Stimulated activated CD4-positive, alpha-beta T cell treated with anti-CD3 and anti-CD28 coated beads, Interleukin-1b, Interleukin-23, amount 100 ng/mL, for 24 hours (primary cell): ENCODE measurements at regions not wholly inside any gene's neighbourhood (a gene's known extent, or its start where the extent isn't known, plus 50 kb on each side); places are given as distances from the start of the nearest gene placed in this dataset.

Source experiments
- DNase-seq, 4 experiments: peaks; one replicate each; pipeline ENCODE4 v3.0.0-alpha.2; 2020; ENCODE audit warnings: low read depth in 4 of 4, low spot score in 1 of 4

DNA sequence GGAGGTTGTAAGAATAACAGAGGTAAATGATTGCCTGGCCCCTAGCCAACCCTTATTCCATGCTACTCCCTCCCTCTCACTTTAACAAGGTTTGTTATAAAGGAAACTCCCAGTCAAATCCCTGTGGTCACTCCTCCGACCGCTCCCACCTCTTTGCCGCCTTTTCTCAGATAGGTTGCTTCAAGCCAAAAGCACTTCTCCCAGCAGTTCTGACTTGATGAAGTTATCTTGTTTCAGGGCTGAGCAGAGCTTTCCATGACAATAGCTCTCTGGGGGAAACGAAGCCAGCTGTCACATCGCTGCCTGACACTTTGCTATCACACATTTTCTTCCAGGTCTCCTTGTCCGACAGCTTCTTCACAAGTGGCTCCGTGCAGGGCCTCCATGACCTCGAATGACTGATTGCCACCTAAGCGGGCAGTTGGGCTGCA lies 278.6 kb downstream of the HAPSTR1 start:
- DNase-seq, result no peak

DNA sequence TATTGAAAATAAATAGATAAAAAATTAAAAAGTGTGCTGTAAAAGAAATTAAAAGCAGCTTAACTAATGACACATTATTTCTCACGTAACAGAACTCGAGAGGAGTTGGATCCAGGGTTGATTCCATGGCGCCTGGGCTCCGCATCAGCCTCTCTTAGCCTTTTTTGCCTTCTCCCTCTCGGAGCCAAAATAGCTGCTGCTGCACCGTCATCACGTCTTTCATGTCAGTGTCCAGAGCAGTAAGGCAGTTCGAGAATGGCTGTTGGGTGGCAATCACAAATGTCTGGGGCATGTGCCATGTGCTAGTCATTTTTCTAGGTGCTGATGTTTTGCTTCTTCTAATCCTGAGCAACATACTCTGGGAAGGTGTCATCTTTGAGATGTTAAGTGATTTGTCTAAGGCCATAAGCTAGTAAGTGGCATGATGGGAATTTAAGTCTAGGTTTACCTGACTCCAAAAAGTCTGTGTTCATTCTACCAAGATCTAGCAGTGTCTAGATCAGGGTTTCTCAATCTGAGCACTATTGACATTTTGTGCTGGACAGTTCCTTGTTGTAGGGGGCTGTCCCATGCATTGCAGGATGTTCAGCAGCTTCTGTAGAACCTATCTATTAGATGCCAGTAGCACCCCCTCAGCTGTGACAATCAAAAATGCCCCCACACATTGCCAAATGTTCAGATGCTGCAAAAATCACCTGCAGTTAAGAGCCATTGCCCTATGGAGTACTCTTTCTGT lies 280.4 kb downstream of the HAPSTR1 start:
- DNase-seq, result no peak

DNA sequence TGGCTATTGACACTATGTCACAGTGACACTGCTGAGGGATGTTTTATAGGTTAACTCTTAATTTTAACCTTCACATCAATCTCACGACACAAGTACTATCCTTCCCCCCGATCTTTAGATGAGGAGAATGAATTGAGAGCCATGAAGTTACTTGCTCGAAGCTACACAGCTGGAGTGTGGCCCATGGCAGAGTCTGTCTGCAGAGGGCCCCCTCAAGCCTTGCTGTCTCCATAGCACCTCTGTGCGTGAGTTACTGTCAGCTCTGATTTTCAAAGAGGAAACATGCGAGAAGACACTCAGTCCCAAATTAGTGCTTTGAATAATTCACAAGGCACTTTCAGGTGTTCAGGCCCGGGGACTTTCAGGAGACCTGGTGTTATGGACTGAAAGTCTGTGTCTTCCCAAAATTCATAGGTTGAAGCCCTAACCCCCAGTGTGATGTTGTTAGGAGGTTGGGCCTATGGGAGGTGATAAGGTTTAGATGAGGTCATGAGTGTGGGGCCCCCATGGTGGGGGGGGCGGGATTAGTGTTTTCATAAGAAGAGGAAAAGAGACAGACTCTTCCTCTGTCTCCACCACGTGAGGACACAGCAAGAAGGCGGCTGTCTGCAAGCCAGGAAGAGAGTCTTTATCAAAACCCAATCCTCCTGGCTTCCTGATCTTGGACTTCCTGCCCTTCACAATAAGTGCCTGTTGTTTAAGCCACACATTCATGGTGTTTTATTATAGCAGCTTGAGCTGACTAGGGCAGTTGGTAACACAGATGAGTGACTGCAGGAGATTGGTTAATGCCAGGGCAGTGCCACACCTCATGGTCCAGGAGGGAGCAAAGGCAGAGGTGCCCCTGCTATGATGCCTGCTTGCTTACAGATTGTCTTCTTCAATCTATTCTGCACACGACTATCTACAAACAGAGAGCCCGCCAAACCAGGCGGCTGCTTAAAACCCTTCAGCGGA lies 281.8 kb downstream of the HAPSTR1 start:
- DNase-seq, result no peak

DNA sequence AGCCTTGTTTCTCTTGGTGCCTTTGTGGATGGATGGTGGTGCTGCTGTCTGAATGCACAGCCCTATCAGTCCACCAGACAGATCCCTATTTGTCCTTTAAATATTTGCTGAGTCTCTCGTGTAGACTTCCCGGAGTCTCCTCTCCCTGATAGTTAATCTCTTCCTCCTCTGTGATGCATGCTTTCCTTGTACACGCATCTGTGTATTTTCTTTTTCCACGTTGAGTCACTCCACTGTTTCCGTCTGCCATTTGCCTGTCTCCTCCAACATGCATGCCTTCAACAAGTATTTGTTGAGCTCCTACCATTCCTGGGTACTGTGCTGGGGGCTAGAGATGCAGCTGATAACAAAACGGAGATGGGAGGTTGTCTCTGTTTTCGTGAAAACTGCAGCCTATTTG lies 282.6 kb downstream of the HAPSTR1 start:
- no peak for DNase-seq

DNA sequence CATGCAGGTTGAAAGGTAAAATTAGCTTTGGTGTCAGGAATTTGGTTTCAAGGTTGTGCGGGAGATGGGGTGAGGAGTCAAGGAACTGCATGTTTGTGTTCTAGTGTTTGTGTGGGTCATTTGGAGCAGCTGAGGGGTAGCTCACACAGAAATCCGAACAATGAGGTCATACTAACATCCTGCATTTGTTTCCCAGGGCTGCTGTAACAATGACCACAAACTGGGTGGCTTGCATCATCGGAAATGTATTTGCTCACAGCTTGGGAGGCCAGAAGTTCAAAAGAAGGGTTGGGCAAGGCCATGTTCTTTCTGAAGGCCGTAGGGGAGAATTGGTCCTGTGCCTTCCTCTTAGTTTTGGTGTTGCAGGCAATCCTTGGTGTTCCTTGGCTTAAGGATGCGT lies 287.4 kb downstream of the HAPSTR1 start:
- no peak for DNase-seq

DNA sequence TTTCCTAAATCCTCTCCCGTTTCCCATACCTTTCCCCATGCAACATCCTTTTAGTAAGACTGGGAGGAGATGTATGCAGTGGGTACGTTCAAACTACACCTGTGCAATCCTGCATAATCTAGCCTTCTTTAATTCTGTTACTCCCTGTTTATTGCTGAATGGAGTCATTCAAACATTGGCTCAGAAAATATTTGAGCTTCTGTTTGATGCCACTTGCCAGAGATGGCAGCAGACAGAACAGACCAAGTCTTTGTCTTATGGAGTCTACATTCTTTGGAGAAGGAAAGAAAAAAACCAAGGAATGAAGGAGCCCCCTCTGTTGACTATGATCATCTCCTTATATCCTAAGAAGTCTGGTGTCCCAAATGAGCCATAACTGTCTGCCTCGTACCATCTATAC lies 288.8 kb downstream of the HAPSTR1 start:
- DNase-seq, result no peak

DNA sequence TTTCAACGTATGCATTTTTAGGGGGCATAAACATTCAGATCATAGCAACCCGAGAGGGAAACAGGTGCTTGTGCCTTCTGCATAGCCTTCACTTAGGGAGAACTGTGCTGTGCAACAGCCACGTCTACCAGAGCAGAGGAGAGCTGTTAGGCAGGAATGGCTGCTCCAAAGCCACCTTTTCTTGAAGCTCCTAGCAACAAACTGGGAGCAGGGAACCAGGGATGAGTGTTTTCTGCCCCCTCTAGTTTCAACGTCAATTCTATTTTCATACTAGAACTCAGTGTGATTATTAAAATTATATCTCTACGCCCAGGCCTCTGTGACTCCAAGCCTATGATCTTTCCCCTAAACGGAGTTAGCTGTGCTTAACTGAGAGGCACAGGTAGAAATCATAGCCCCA lies 290.0 kb downstream of the HAPSTR1 start:
- DNase-seq, result no peak

DNA sequence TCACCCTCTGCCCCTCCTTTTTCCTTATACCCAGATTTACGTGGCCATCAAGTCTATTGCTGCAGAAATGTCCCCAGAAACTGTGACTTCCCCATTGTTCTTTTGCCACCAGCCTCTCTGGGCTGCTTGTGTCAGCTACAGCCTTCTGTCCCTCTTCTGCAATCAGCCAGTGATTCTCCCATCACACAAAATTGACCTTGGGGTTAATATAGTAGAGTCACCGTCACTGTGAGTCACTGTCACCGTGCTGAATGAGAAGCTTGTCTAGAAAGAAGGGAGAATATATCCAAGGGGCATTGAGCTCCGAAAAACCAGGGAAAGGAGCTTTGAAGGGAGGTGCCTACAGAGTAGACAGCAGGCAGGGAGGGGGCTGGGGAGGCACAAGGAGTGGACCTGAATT lies 290.5 kb downstream of the HAPSTR1 start:
- DNase-seq, result no peak

DNA sequence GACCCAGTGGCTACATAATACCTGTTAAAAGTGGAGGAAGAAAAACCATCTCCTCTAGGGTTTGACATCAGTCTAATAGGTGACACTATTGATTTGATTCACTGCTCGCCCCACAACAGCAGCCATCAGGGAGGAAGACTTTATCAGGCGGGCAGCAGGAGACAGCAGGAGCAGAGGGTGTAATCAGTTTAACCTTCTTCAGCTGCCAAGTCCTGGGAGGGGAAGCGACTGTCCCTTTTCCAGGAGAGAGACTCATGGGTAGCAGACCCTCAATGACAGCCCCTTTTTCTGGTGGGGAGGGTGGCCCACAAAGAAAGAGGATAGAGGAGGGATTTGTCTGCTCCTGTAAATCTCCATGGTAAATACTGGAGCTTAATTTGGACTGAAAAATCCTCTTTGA lies 291.8 kb downstream of the HAPSTR1 start:
- no peak for DNase-seq

DNA sequence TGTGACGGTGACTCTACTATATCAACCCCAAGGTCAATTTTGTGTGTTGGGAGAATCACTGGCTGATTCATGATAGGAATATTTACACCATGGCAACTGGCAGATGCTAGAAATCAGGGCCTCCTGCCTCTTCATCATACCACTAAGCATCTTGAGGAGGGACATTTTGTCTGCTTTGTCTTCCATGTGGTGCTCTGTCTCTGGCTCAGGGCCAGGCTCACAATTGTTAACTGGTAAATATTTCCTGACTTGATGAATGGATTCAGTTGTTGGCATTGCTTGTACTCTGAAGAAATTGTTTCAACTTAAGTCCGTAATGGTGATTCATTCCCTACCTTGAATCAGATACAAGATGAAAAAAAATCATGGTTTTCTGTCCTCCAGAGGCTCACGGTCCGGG lies 292.7 kb downstream of the HAPSTR1 start:
- DNase-seq, result no peak

DNA sequence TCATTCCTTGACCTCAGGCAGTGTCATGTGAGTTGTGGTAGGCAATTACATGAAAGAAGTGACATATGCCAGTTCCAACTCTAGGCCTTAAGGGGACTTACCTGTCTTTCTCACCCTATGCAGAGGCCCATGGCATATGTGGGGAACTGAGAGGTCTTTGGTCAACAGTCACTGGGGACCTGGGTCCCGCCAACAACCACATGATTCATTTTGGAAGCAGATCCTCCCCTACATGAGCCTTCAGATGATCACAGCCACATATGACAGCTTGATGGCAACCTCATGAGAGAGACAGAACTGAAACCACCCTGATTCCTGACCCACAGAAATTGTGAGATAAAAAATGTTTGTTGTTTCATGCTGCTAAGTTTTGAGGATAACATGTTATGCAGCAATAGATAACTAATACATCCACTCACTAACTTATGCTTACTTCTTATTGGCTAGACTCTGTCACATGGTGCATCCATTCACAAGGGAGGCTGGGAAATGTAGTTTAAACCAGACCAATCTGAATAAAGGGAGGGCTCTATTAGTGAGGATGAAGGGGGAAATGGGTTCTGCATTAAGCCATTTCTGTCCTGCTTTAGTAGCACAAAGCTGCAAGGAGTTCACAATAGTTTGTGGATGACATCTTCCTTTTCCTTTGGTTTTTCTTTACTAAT lies 298.2 kb downstream of the HAPSTR1 start:
- no peak for DNase-seq

DNA sequence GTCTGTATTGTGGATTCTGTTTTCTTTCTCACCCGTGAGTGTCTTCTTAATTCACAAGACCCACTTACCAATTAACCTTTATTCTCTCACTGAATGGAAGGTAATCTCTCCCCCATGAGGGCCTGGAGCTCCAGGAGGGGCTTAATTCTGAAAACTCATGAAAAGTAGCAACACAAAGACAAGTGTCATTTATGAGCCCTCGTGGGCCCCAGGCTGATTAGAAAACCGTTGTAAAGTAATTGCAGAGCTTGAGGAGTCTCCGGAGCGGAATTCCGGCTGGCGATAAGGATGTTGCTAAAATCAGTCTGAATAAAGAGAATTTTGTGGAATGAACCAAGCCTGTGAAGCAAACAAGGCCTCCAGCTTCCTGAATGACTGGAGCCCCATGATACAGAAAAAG lies 301.5 kb downstream of the HAPSTR1 start:
- DNase-seq, result no peak

DNA sequence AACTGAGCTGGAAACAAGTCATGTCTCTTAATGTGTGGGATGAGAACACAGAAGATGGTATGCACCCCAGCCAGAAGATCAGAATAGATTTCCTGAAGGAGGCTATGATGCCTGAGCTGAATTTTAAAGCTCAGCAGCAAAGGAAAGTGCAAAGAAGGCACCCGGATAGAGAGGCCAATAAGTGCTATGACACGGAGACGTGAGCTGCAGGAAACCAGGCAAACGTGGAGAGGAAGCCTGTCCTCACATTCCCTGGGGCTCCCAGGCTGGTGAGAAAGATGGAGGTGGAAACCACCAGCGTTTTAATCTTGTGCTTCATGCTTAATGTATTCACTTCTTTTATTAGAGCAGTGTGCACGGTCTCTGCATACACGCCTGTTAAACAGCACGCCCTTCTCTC lies 302.1 kb downstream of the HAPSTR1 start:
- DNase-seq, result no peak

DNA sequence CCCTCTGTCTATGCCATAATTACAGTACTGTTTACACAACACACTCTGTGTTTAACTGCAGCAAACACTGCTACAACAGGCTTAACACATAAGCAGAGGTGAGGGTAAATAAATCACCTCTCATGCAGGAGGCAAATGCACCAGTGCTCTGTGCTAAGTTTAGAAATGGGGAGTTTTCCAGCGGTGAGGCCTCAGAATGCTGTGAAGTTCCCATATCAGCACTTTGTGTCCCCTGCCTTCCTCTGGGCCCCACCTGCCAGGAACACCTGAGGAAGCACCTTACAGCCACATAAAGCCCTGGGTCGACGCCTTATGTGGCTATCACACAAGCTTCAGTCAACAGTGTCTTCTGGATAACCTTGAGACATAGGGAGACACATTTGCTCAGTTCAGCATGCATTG lies 304.5 kb downstream of the HAPSTR1 start:
- DNase-seq, result no peak

DNA sequence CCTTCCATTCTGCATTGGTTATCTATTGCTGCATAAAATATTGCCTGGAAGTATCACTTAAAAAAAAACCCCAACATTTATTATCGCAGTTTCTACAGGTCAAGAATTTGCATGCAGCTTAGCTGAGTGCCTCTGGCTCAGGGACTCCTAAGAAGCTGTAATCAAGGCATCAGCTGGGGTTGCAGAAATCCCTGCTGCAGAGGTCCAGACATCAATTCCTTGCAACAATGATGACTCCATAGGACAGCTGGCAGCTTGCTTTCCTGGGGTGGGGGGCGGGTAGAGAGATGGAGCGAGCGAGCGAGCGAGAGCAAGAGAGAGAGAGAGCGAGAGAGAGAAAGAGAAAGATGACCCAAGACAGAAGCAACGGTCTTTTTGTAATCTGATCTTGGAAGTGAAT lies 308.1 kb downstream of the HAPSTR1 start:
- DNase-seq, result no peak

DNA sequence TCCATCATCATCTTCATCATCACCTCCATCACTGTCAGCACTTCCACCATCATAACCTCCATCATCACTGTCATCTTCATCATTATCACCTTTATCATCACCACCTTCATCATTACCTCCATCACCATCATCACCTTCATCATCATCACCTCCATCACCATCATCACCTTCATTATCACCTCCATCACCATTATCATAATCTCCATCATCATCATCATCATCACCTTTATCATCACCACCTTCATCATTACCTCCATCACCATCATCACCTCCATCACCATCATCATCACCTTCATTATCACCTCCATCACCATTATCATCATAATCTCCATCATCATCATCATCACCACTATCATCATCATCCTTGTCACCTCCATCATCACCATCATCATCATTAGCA lies 309.7 kb downstream of the HAPSTR1 start:
- DNase-seq, result no peak

DNA sequence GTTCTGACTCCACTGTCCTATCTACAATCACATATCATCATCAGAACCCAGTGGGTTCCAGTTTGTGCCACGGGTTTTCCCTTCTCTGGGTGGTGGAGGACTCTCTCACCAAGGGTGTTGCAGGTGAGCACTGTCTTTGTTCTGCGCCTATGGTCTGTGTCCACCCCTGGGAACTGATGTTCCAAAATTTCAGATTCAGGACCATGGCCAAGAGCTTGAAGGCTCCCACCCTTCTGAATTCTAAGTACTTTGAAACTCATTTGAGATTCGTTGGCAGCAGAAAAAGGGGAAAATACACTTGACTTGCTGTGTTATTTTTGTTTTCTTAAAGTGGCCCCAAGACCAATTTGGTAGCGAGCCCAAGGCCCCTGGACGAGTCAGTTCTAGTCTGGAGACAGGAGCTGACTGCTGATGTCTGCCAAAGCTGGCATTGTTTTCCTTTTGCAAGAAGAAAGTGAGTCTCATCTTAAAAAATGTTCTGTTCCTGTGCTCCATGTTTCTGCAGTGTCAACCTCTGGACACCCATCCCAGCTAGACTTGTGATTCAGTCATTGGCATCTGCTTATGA lies 310.9 kb downstream of the HAPSTR1 start:
- DNase-seq, result no peak

DNA sequence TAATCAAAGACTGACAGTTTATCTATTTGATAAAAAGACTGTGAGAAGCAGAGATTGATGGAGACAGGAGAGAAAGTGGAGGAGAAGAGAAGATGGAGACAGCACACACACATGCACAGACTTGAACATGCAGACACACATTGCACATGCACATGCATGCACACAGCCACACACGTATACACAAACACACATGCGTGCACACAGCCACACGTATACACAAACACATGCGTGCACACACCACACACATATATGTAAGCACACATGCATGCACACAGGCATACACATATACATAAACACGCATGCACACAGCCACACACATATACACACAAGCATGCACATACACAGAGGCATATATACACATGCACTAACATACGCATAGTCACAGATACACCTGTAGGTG lies 313.4 kb downstream of the HAPSTR1 start:
- no peak for DNase-seq

DNA sequence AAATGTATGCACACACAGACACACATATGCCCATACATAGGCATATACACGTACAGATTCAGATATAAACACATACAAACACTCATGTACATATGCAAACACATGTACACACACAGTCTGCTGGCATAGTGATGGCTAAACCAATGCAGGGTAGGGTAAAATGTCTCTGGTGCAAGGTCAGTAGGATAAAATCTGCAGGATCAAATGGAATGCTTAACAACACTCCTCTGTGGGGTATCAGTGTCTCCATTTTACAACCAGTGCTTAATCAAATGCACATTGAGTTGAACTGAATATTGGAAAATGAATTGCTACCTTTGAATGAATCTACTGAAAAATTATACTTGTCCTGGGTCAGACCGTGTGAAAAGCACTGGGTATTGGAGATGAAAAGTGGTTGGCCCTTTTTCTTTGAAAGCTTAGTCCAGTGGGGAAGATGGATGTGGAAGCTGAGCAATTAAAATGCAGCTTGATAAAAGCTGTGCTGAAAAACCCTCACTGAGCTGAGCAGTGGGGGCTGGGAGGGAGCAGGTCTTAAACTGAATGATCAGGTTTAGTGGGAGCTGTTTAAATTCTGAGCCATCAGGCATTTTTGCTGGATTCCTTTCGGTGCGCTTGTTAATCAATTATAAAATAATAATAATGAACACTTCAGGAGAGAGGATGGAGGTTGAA lies 314.7 kb downstream of the HAPSTR1 start:
- DNase-seq, result no peak

DNA sequence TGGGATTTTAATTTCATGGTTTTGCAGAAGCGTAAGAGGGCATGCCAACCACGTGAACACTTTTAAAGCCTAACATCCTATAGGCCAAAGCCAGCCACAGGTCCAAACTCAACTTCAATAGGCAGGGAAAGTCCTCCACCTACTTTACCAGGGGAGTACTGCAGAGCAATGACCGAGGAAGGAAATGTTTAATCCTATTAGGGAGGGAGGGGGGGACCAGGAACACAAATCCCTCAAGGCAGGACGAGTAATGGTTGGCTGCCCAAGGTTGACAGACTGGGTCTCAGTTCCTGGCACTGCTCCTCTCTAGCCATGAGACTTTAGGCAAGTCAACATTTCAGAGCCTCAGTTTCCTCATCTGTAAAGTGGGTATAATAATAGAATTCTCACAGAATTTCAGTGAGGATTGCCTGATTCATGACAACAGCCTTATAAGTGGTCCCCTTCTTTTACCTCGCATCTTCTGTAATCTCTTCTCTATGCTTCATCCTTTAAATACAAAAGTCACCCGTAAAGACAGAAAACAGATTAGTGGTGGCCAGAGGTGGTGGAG lies 315.8 kb downstream of the HAPSTR1 start:
- DNase-seq, result no peak
